HG02973 (cell line): ENCODE measurements at regions not wholly inside any gene's neighbourhood (a gene's known extent, or its start where the extent isn't known, plus 50 kb on each side); places are given as distances from the start of the nearest gene placed in this dataset.

ENCODE experiments used
- ATAC-seq: cut with Tn5 transposase; IDR thresholded peaks from one replicate; pipeline ENCODE4 v1.9.1; 2021; ENCODE audit warnings: moderate library complexity; ENCODE audit not compliant: unreplicated experiment

DNA sequence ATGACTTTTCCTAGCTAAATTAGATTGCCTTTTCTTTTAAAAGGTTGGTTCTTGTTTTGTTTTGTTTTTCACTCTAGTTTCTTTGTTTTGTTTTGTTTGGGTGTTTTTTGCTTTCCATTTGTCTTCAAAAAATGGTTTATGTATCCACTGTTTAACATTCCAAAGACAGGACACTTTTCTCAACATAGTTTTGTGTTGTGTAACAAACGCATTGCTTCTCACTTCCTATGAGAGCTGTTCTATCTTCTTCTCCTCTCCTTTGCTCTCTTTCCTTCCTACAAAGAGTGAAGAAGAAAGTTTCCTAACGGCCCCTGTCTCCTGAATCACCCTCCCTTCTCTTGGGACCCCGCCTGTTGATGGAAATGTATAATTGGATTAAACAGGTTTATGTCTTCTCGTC lies 539.7 kb downstream of the ACTL7B start:
- ATAC-seq, result no peak

DNA sequence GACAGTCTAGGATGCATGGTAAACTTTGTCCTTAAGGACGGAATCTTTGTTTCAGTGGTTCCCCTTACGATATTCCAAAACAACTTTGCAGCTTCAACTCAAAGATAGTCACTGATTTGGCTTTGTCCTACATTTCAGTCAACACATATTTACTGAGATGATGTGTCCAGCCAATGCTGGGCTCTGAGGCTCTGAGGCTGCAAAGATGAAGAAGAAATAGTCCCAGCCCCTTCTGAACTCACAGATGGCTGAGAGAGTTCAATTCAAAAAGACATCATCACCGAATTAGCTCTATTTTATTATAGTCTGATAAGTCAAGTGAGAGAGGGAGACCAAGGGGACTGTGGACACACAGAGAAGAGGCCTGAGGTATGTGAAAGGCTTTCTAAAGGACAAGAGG lies 544.0 kb downstream of the ACTL7B start:
- ATAC-seq, result no peak

DNA sequence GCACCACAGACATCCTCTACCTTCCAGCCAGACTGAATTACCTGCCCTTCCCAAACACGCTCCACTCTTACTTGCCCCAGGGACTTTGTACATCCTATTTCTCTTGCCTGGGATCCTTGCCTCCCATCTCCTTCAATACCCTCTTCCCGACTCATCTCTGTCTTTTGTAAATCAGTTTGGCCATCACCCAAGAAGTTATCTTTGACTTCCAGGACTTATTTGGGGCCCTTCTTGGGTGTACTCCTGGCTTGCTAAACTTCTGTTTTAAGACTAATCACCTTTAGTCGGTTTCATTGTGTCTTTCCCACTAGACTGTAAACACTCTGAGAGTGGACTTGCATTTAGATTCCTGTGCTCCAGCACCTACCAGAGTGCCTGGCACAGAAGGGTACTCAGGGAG lies 545.6 kb downstream of the ACTL7B start:
- ATAC-seq, result no peak

DNA sequence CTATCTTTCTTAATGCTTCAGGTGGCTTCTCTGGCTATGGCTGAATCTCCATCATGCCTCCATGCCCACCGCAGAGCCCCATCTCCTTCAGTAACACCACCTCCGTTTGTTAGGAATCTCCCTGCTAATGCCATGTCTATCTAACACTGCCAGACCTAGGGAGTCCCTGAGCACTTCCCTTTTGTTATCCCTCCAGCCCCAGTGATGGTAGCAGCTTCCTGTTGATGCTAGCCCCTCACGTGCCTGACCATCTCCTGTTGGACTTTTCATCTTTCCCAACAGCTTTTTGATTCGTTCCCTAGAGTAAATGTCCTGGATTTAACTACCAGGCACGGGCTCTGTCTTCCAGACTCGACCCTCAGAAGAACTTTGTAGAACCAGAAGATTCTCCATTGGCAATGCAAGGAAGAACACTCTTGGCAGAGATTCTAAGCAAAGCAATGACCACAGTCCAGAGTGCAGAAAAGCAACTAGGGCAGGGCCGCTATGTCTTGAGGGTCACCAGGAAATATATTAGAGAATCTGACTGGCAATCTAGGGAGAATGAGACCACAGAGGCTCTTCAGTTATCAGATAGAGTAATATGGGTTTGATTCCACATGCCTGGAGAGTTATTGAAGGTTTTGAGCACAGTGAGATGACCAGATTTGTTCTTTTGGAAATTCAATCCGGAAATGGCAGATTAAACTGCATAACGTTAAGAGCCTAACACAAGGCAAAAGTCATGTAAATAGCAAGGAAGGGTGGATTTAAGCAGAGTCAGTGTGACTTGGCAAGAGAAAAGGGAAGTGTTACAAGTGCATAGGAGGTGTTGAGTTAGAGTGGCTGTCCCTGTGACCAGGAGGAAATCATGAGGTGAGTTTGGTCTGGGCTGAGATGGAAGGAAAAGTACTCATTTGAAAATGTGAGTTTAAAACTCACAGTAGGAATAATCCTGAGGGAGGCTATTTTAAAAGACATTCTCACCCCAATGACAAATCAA lies 555.2 kb downstream of the ACTL7B start:
- no peak for ATAC-seq

DNA sequence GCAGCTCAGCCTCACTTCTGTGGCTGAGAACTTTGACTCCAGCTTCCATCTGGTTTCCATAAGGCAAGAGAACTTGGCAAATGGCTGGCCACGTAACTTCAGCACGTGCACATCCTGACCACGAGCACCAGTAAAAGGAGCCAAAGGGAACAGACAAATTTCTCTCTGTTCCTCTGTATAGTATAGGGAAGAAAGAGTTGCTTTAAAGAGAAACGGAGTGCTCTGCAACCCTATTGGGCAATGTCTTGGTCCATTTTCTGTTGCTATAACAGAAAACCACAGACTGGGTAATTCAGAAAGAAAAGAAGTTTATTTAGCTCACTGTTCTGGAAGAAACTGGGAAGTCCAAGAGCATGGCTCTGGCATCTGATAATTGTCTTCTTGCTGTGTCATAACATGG lies 558.7 kb downstream of the ACTL7B start:
- ATAC-seq, result no peak

DNA sequence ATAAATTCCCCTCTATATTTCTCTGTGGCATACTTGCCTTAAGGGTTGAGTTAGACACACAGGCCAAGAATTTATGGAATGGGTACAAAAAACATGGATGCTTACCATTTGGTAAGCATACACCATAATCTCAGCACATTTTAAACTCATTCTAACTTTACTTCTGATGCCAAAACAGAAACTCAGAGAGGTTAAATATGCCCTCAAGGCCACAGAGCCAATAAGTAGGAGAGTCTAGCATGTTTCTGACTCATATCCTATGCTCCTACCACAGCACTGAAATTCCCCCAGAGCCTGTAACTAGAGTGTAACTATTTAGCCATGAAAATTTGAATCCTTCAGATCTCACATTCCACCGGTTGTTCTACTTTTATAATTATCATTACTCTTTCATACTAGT lies 559.7 kb downstream of the ACTL7B start:
- no peak for ATAC-seq

DNA sequence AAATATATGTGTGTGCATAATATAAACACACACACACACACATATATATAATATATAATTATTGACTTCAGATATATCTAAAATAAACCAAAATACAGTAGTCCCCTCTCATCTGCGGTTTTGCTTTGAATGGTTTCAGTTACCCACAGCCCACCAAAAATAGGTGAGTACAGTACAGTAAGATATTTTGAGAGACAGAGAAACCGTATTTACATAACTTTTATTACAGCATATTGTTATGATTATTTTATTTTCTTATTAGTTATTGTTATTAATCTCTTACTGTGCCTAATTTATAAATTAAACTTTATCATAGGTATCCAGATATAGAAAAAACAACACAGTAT lies 564.2 kb downstream of the ACTL7B start:
- ATAC-seq, result no peak

DNA sequence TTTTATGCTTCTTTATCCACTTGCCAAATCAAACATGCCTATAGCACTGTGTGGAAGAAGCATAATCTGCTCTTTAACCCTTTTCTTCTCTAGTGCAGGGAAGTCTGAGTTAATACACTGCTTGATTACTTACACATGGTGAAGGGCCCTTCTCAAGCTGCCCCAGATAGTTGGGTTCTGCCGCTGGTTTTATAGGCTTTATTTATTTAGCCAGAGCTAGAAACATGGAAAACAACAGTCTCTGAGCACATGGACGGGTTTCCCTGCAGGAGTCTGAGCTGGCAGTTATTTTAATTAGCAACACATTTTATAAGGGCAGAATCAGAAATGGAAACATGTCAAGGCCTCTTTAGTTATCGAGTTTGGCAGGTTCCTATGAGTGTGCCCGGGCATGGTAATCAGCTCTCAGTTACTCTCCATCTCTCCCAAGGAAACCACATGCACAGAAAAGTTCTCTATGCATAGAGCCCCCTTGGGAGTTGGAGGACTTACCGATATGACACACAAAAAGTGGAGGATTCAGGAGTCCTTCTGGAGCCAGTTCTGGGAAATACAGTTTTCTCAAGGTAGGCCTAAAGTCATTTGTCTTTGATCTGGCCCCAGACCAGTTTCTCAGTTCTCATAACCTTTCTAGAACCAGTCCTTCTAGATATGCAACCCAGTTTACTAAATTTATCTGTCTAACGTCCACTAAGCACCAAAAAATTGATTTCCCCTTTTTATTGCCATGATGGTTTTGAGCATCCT lies 564.8 kb downstream of the ACTL7B start:
- no peak for ATAC-seq

DNA sequence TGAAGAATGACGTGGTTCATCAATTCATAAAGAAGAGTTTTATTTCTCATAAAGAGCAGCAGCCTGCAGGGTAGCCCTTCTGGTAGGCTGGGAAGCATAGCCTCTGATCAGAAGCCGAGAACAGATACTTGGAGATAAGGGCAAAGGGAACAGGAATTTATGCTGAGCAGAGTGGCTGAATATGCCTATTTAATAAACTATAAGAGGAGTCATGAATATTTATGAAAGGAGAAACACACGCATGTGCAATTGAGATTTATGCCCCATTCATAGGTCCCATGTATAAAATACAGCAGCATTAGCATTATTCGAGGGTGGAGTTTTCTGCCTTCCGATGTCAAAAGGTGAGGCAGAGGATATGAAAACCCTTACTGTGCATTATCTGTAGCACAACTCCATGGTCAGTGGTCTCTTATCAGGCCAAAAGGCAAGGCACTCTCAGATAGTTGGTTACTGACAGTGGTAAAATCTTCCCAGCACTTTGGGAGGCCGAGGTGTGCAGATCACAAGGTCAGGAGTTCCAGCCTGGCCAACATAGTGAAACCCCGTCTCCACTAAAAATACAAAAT lies 569.1 kb downstream of the ACTL7B start:
- no peak for ATAC-seq

DNA sequence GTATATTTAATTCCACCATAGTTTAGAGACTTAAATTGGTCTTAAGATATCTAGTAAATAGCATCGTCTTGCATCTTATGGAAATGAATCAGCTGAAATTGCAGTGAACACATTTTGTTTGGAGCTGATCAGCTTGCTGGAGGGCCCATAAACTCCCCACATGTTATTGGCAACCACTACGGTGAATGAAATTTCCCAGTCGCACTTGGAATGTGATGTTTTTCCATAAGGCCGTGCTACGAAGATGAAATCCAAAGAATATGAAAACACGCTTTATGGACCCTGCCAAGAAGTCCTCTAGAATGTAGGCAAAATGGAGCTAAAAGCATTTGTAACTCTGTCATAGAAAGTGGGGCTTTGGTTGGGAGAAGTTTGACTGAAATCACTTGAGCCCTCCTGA lies 572.1 kb downstream of the ACTL7B start:
- ATAC-seq, result no peak

DNA sequence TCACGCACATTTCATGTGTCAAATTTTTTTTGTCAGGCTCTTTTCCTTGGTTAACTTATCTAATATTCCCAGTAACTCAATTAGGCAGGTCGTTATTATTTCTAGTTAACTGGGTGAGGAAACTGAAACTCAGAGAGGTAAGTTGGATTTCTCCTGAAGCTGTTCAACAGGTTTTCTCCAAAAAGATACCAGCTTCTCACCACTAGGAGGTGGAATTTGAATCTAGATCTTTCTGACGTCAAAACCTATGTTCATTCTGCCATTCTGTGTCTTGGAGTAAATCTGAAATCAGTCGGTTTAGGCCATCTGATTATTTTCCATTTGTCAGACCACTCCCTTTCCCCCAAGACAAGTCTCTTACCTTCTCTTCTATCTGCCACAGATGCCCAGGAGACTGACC lies 572.9 kb downstream of the ACTL7B start:
- no peak for ATAC-seq

DNA sequence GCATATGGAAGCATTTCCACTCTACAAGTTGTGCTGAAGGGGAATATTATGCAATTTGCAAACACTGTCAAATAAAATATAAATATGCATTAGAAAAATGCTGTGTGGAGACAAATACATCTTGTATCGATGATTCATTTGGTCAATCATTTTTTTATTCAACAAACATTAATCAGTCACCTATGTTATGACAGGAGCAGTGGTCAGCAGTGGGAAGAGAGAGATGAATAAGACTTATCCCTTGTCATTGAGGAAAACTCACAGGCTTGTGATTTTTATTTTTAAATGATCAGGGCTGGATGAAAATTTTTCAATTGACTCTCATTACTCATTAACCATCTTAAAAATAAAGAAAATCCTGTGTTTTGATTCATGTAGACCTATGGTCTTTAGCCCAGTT lies 574.1 kb downstream of the ACTL7B start:
- ATAC-seq, result no peak

DNA sequence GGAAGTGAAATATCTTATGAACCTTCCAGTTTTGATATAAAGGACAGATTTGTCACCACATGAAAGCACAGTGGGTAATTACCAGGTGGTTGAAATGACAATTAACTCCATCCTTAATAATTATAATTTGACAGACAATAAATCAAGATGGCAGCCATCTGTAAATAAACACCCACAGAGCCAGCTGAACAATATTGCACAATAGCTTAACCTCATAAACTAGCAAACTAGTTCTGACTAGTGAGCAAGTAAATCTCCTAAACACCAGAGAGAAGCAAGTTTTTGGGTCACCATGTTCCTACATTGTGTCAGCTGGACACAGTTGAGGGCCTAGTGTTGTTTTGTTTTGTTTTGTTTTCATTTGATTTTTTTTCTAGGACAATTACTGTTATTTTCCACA lies 577.4 kb downstream of the ACTL7B start:
- no peak for ATAC-seq

DNA sequence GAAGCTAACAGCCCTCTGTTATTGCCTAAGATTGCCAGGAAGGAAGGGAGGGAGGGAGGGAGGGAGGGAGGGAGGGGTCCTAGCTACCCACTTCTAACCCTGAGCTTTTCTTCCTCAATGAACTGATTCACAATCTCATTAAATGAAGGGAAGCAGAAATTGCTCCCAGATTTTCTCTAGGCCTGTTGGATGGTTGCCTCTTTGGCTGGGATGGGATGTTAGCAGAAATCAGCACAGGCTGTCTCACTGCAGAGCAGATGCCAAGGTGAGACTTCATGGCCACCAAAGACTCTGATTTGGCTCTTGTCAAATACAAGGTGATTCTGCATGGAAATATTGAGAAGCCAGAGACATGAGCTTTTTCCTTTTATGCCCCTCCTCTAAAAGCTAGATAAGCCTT lies 578.6 kb downstream of the ACTL7B start:
- no peak for ATAC-seq

DNA sequence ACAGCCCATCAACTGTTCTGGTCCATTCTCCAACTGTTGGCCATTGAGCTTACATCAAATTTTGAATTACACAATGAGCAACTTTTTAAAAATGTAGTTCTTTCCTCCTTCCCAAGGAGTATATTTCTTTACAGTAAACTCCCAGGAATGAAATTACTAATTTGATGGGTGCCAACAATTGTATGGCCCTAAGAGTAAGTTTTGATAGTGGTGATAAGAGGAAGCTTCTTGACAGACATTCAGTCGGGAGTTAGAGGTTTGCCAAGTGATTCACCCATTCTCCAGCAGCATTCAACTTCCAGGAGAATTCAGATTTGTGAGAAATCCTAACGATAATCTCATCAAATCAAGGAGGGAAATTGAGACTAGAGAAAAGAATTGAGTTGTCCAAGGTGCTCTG lies 579.9 kb downstream of the ACTL7B start:
- ATAC-seq, result no peak

DNA sequence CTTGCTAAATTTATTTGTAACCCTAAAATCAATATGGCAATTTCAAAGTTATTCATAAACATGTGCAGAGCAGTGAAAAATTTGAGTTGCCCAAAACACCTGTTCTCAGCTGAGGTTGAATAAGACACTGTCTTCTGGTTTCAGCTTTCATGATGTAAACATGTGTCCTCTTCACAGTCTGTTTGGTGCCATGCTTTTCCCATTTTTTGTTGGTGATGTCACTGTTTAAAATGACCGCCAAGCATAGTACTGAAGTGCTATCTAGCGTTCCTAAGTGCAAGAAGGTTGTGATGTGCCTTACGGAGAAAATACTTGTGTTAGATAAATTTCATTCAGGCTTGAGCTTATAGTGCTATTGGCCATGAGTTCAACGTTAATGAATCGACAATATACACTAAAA lies 580.8 kb downstream of the ACTL7B start:
- ATAC-seq, result no peak

DNA sequence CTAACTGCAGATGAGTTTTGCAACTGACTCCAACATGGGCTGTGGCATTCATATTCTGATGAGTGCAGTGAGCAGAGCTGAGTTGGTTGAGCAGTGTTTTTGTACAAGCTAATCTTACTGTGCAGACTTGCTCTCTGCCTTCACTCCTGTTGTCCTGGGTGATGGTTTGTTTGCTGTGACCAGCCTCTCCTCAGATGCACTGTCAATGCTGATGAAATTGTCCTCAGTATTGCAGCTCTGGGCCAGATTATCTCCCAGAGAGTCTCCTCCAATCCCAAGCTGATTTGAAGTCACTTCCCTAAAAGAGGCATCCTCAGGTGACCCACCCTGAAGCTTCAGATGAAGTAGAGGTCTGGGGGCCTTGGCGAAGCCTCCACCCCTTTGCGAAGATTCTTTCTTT lies 581.8 kb downstream of the ACTL7B start:
- no peak for ATAC-seq

DNA sequence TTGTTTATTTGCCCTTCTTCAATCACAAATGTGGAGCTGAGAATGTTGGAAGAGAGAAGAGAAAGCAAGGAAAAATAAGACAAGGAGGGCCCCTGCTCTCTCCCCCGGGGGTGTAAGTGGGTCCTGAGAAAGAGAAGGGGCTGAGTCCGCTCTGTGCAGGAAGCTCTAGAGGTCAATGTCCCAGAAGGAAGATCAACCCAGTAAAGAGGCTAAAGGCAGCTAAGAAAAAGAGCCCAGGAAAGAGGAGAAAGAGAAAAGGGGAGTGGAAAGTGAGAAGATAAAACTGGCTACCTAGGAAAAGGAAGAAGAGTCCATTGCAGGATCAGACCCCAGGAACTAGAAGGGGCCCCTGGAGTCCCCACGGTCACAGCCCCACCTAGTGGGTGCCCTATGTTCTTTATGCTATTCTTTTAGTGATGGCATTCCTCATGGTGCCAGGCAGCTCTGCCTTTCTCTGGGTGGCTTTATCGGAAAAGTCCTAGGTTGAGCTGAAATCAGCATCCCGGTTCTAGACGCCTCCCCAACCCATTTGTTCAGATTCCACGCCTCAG lies 583.4 kb downstream of the ACTL7B start:
- ATAC-seq, result no peak

DNA sequence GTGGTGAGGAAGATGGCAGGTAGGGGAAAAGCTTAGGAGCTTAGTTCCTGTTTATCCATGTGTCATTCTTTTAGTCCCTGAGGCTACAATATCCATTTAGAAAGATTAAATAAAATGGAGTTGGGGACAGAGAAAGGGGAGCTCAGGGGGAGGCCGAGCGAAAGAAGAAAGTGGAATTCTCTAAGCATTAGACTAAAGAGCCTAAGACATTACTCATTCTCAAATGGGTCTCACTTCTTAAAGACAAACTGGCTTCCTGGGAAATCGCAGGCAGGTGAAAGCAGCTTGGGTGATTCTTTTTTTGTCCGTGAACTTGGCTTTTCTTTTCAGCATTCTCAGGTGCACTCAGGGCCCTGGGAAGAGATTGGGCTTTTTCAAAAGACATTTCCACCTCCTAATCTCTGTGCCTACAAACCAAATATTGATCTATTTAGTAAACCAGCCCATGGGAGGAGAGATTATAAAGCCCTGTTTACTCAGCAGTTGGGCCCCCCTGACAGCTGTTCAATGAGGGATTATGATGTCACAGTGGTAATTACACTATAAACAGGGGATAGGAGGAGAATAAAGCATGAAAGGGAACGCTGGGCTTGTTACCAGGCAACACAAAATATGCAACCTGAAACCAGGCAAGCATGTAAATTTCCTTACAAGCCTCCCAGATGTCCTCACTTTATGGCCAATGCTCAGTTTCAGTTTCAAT lies 584.0 kb downstream of the ACTL7B start:
- no peak for ATAC-seq

DNA sequence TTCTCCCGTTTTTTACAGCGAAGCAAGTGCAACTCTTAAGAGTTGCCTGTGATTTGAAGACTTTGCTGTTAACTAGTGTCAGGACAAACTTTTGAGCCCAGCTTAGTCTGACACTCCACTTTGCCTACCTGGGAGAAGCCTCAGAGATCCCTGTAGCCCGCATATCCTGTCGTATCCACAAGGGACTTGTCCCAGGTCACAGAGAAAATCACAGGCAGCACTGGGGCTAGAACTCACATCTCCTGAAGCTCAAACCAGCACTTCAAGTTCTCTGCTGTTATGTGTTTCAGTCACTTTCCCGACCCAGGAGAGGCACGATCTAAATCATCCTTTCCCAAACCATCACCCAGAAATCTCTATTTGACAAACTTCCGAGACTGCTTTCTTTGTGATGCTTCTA lies 584.5 kb downstream of the ACTL7B start:
- no peak for ATAC-seq

DNA sequence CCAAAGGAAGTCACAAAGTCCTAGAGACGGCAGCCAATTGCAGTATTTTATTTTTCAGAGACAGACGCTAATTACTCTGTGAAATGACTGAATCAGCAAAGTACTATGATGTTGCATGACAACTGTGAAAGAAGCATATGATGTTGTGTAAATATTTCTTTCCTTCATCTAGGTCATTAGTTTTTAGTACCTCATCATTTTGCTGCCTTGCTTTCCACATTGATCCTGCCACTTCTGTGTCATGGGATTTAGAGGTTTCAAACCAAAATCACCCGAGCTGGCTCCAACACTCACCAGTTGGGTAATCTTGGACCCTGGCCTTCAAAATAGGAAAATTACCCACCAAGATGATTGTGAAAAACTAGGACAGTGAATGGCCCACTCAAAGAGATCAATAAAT lies 585.2 kb downstream of the ACTL7B start:
- ATAC-seq, result no peak
